ENCODE measurements at regions not wholly inside any gene's neighbourhood (a gene's known extent, or its start where the extent isn't known, plus 50 kb on each side); places are given as distances from the start of the nearest gene placed in this dataset.

DNA sequence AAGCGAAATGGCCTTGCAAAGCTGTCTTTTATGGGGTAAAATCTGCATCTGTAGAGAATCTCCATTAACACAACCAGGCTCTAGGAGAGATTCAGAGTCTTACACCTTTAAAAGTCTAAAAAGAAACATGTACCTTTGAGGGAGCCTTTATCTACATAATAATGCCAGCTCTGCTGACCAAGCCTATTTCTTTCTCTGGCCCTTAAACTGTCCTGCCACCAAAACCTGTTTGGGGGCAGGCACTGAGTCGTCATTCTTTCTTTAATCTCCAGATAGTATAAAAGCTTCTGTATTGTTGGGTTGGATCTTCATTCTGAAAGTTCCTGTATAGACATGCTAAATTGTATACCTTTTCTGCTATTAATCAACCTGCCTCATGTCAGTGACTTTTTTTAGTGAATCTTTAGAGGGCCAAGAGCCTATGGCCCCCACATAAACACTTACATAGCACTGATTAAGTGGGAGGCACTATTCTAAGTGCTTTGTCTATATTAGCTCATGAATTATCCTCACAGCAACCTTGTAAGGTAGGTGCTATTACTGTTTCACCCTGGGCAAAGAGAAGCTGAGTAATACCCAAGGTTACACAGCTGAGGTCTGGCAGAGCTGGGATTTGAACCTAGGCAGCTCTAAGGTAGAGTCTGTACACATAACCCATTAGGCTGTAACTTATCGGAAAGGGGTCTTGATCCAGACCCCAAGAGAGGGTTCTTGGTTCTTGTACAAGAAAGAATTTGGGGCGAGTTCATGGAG is 232.3 kb upstream of the DTNBP1 start:
- no peak for TF ChIP-seq POLR2A (IDR thresholded peaks at IDR 0.05)
- no peak for TF ChIP-seq POLR2AphosphoS5 (IDR thresholded peaks at IDR 0.05)
- TF ChIP-seq CTCF (IDR thresholded peaks at IDR 0.05), result no peak

Measured in prostate gland (tissue), 2 donors.